ENCODE measurements at regions not wholly inside any gene's neighbourhood (a gene's known extent, or its start where the extent isn't known, plus 50 kb on each side); places are given as distances from the start of the nearest gene placed in this dataset.

- 32 to 63% methylated on average over 2 of the region's 2 CpGs for whole genome bisulfite sequencing, 2 donors
- intact Hi-C loops (cut with DNase I) = no loop called here
Measured at GRCh38 chr1:79693441-79694114, 687.0 kb upstream of the ADGRL4 start.

GRCh38 chr1:79692519-79692918, 686.0 kb upstream of the ADGRL4 start:
- DNase-seq = no peak
- intact Hi-C loops (cut with DNase I) = no loop called here
- Histone ChIP-seq H3K27ac (no peak overlapping the region), H3K4me3 (no peak overlapping the region), H3K36me3 (no peaks in the 10 kb centered on the region), H3K4me1 (no peaks in the 10 kb centered on the region), H3K9me3 (no peaks in the 10 kb centered on the region), H3K27me3 (no peaks in the 10 kb centered on the region)
- no peak for TF ChIP-seq POLR2AphosphoS5 (IDR thresholded peaks at IDR 0.05)
- TF ChIP-seq POLR2A (IDR thresholded peaks at IDR 0.05) = no peak
- TF ChIP-seq CTCF (IDR thresholded peaks at IDR 0.05) = no peak
- TF ChIP-seq EP300 (IDR thresholded peaks at IDR 0.05) = no peak

More at GRCh38 chr1:79693441-79694114, 687.0 kb upstream of the ADGRL4 start:
- no peak for DNase-seq
- no peaks in the 10 kb centered on the region for H3K9me3 ChIP-seq
- H3K27me3 ChIP-seq = no peaks in the 10 kb centered on the region
- H3K4me1 ChIP-seq = no peaks in the 10 kb centered on the region
- H3K36me3 ChIP-seq = no peaks in the 10 kb centered on the region
- TF ChIP-seq CTCF (IDR thresholded peaks at IDR 0.05) (no peak), POLR2A (IDR thresholded peaks at IDR 0.05) (no peak), POLR2AphosphoS5 (IDR thresholded peaks at IDR 0.05) (no peak), EP300 (IDR thresholded peaks at IDR 0.05) (no peak)
- no peak overlapping the region for H3K27ac ChIP-seq
- no peak overlapping the region for H3K4me3 ChIP-seq

GRCh38 chr1:79688932-79689331, 682.4 kb upstream of the ADGRL4 start:
- no peaks in the 10 kb centered on the region for H3K36me3 ChIP-seq
- H3K27ac ChIP-seq = no peak overlapping the region
- no peak for DNase-seq
- H3K27me3 ChIP-seq = no peaks in the 10 kb centered on the region
- H3K9me3 ChIP-seq = no peaks in the 10 kb centered on the region
- no peaks in the 10 kb centered on the region for H3K4me1 ChIP-seq
- 57 to 66% methylated on average over 2 of the region's 2 CpGs for WGBS, 2 donors
- intact Hi-C loops (cut with DNase I) = no loop called here
- H3K4me3 ChIP-seq = no peak overlapping the region
- TF ChIP-seq POLR2A (IDR thresholded peaks at IDR 0.05) (no peak), EP300 (IDR thresholded peaks at IDR 0.05) (no peak), CTCF (IDR thresholded peaks at IDR 0.05) (no peak), POLR2AphosphoS5 (IDR thresholded peaks at IDR 0.05) (no peak)

- no peaks in the 10 kb centered on the region for H3K4me1 ChIP-seq
- intact Hi-C loops (cut with DNase I) = no loop called here
- H3K9me3 ChIP-seq = peaks cover 0 to 5% (median 0%) of the 10 kb centered on the region in 4 donors
- H3K4me3 ChIP-seq = no peak overlapping the region
- no peaks in the 10 kb centered on the region for H3K36me3 ChIP-seq
- DNase-seq = no peak
- TF ChIP-seq CTCF (IDR thresholded peaks at IDR 0.05) = no peak
- no peak for TF ChIP-seq POLR2A (IDR thresholded peaks at IDR 0.05)
- no peak for TF ChIP-seq EP300 (IDR thresholded peaks at IDR 0.05)
- TF ChIP-seq POLR2AphosphoS5 (IDR thresholded peaks at IDR 0.05) = no peak
- no peaks in the 10 kb centered on the region for H3K27me3 ChIP-seq
- no peak overlapping the region for H3K27ac ChIP-seq
Measured at GRCh38 chr1:79683420-79683819, 676.9 kb upstream of the ADGRL4 start.

GRCh38 chr1:79682478-79682877, 675.9 kb upstream of the ADGRL4 start:
- intact Hi-C loops (cut with DNase I) = no loop called here
- DNase-seq = no peak
- Histone ChIP-seq H3K27me3 (no peaks in the 10 kb centered on the region), H3K4me1 (no peaks in the 10 kb centered on the region), H3K36me3 (no peaks in the 10 kb centered on the region), H3K9me3 (peaks cover 0 to 5% (median 0%) of the 10 kb centered on the region in 4 donors), H3K27ac (no peak overlapping the region), H3K4me3 (no peak overlapping the region)
- TF ChIP-seq POLR2A (IDR thresholded peaks at IDR 0.05) (no peak), POLR2AphosphoS5 (IDR thresholded peaks at IDR 0.05) (no peak), EP300 (IDR thresholded peaks at IDR 0.05) (no peak), CTCF (IDR thresholded peaks at IDR 0.05) (no peak)
- WGBS, 2 donors = 92 to 94% methylated on average over 1 of the region's 1 CpG

All from sigmoid colon (tissue), 6 donors.